ENCODE measurements at regions not wholly inside any gene's neighbourhood (a gene's known extent, or its start where the extent isn't known, plus 50 kb on each side); places are given as distances from the start of the nearest gene placed in this dataset.

- Histone ChIP-seq H3K36me3 (ENCODE audit: control insufficient read depth, insufficient read depth, low read length) (no peaks in the 10 kb centered on the region), H3K27ac (ENCODE audit: low read length) (no peak overlapping the region)
Observed at GRCh38 chr16:86403085-86403484, 107.2 kb upstream of the FOXF1 start.

GRCh38 chr16:86403541-86404163 is 106.7 kb upstream of the FOXF1 start:
- no peak for DNase-seq
- Histone ChIP-seq H3K27me3 (ENCODE audit: control insufficient read depth, insufficient read depth, low read length) (peaks cover 4% of the 10 kb centered on the region), H3K27ac (ENCODE audit: low read length) (no peak overlapping the region), H3K4me1 (ENCODE audit: control insufficient read depth, insufficient read depth, low read length) (no peaks in the 10 kb centered on the region), H3K9me3 (ENCODE audit: control insufficient read depth, low read depth, low read length) (no peaks in the 10 kb centered on the region), H3K4me3 (ENCODE audit: low read length) (no peak overlapping the region), H3K36me3 (ENCODE audit: control insufficient read depth, insufficient read depth, low read length) (no peaks in the 10 kb centered on the region)
- 60% methylated on average over 1 of the region's 8 CpGs for WGBS (ENCODE audit: insufficient coverage, low lambda C conversion rate)

More at GRCh38 chr16:86403085-86403484, 107.2 kb upstream of the FOXF1 start:
- H3K4me3 ChIP-seq (ENCODE audit: low read length), result no peak overlapping the region
- no CpG with 5 or more reads among the region's 7 CpGs for WGBS (ENCODE audit: insufficient coverage, low lambda C conversion rate)
- no peak for DNase-seq
- H3K9me3 ChIP-seq (ENCODE audit: control insufficient read depth, low read depth, low read length), result no peaks in the 10 kb centered on the region
- peaks cover 4% of the 10 kb centered on the region for H3K27me3 ChIP-seq (ENCODE audit: control insufficient read depth, insufficient read depth, low read length)
- H3K4me1 ChIP-seq (ENCODE audit: control insufficient read depth, insufficient read depth, low read length), result no peaks in the 10 kb centered on the region

GRCh38 chr16:86404678-86405077 is 105.6 kb upstream of the FOXF1 start:
- H3K27ac ChIP-seq (ENCODE audit: low read length), result no peak overlapping the region
- H3K4me3 ChIP-seq (ENCODE audit: low read length), result no peak overlapping the region
- no CpG with 5 or more reads among the region's 12 CpGs for WGBS (ENCODE audit: insufficient coverage, low lambda C conversion rate)
- no peaks in the 10 kb centered on the region for H3K9me3 ChIP-seq (ENCODE audit: control insufficient read depth, low read depth, low read length)
- no peak for DNase-seq
- no peaks in the 10 kb centered on the region for H3K36me3 ChIP-seq (ENCODE audit: control insufficient read depth, insufficient read depth, low read length)
- H3K27me3 ChIP-seq (ENCODE audit: control insufficient read depth, insufficient read depth, low read length), result peaks cover 4% of the 10 kb centered on the region
- H3K4me1 ChIP-seq (ENCODE audit: control insufficient read depth, insufficient read depth, low read length), result no peaks in the 10 kb centered on the region

- no CpG with 5 or more reads among the region's 12 CpGs for WGBS (ENCODE audit: insufficient coverage, low lambda C conversion rate)
- Histone ChIP-seq H3K27ac (ENCODE audit: low read length) (no peak overlapping the region), H3K36me3 (ENCODE audit: control insufficient read depth, insufficient read depth, low read length) (no peaks in the 10 kb centered on the region), H3K9me3 (ENCODE audit: control insufficient read depth, low read depth, low read length) (no peaks in the 10 kb centered on the region), H3K4me3 (ENCODE audit: low read length) (no peak overlapping the region), H3K4me1 (ENCODE audit: control insufficient read depth, insufficient read depth, low read length) (no peaks in the 10 kb centered on the region), H3K27me3 (ENCODE audit: control insufficient read depth, insufficient read depth, low read length) (peaks cover 4% of the 10 kb centered on the region)
- no peak for DNase-seq
Observed at GRCh38 chr16:86405319-86405718, 105.0 kb upstream of the FOXF1 start.

- no peak overlapping the region for H3K27ac ChIP-seq (ENCODE audit: low read length)
- WGBS (ENCODE audit: insufficient coverage, low lambda C conversion rate), result no CpG with 5 or more reads among the region's 10 CpGs
Observed at GRCh38 chr16:86406056-86406455, 104.3 kb upstream of the FOXF1 start.

GRCh38 chr16:86408685-86409084 is 101.6 kb upstream of the FOXF1 start:
- Histone ChIP-seq H3K27ac (ENCODE audit: low read length) (no peak overlapping the region), H3K27me3 (ENCODE audit: control insufficient read depth, insufficient read depth, low read length) (peaks cover 4% of the 10 kb centered on the region), H3K36me3 (ENCODE audit: control insufficient read depth, insufficient read depth, low read length) (no peaks in the 10 kb centered on the region), H3K4me3 (ENCODE audit: low read length) (no peak overlapping the region), H3K4me1 (ENCODE audit: control insufficient read depth, insufficient read depth, low read length) (no peaks in the 10 kb centered on the region), H3K9me3 (ENCODE audit: control insufficient read depth, low read depth, low read length) (no peaks in the 10 kb centered on the region)
- no peak for DNase-seq
- WGBS (ENCODE audit: insufficient coverage, low lambda C conversion rate), result no CpG with 5 or more reads among the region's 4 CpGs

More at GRCh38 chr16:86406056-86406455, 104.3 kb upstream of the FOXF1 start:
- Histone ChIP-seq H3K4me1 (ENCODE audit: control insufficient read depth, insufficient read depth, low read length) (no peaks in the 10 kb centered on the region), H3K27me3 (ENCODE audit: control insufficient read depth, insufficient read depth, low read length) (peaks cover 4% of the 10 kb centered on the region), H3K9me3 (ENCODE audit: control insufficient read depth, low read depth, low read length) (no peaks in the 10 kb centered on the region), H3K4me3 (ENCODE audit: low read length) (no peak overlapping the region), H3K36me3 (ENCODE audit: control insufficient read depth, insufficient read depth, low read length) (no peaks in the 10 kb centered on the region)
- DNase-seq, result no peak

- Histone ChIP-seq H3K27ac (ENCODE audit: low read length) (no peak overlapping the region), H3K27me3 (ENCODE audit: control insufficient read depth, insufficient read depth, low read length) (no peaks in the 10 kb centered on the region), H3K4me3 (ENCODE audit: low read length) (no peak overlapping the region), H3K9me3 (ENCODE audit: control insufficient read depth, low read depth, low read length) (no peaks in the 10 kb centered on the region), H3K36me3 (ENCODE audit: control insufficient read depth, insufficient read depth, low read length) (no peaks in the 10 kb centered on the region), H3K4me1 (ENCODE audit: control insufficient read depth, insufficient read depth, low read length) (no peaks in the 10 kb centered on the region)
- no peak for DNase-seq
- whole genome bisulfite sequencing (ENCODE audit: insufficient coverage, low lambda C conversion rate), result 67% methylated on average over 1 of the region's 2 CpGs
Observed at GRCh38 chr16:86410081-86410480, 100.2 kb upstream of the FOXF1 start.

- no CpG with 5 or more reads among the region's 5 CpGs for WGBS (ENCODE audit: insufficient coverage, low lambda C conversion rate)
Observed at GRCh38 chr16:86410529-86410928, 99.8 kb upstream of the FOXF1 start.

GRCh38 chr16:86411897-86412296 is 98.4 kb upstream of the FOXF1 start:
- no peak for DNase-seq
- WGBS (ENCODE audit: insufficient coverage, low lambda C conversion rate), result 67% methylated on average over 1 of the region's 7 CpGs
- H3K27me3 ChIP-seq (ENCODE audit: control insufficient read depth, insufficient read depth, low read length), result no peaks in the 10 kb centered on the region
- no peaks in the 10 kb centered on the region for H3K4me1 ChIP-seq (ENCODE audit: control insufficient read depth, insufficient read depth, low read length)
- no peak overlapping the region for H3K4me3 ChIP-seq (ENCODE audit: low read length)
- H3K36me3 ChIP-seq (ENCODE audit: control insufficient read depth, insufficient read depth, low read length), result no peaks in the 10 kb centered on the region
- H3K9me3 ChIP-seq (ENCODE audit: control insufficient read depth, low read depth, low read length), result no peaks in the 10 kb centered on the region
- H3K27ac ChIP-seq (ENCODE audit: low read length), result no peak overlapping the region

More at GRCh38 chr16:86410529-86410928, 99.8 kb upstream of the FOXF1 start:
- H3K4me3 ChIP-seq (ENCODE audit: low read length), result no peak overlapping the region
- no peaks in the 10 kb centered on the region for H3K27me3 ChIP-seq (ENCODE audit: control insufficient read depth, insufficient read depth, low read length)
- H3K4me1 ChIP-seq (ENCODE audit: control insufficient read depth, insufficient read depth, low read length), result no peaks in the 10 kb centered on the region
- no peaks in the 10 kb centered on the region for H3K36me3 ChIP-seq (ENCODE audit: control insufficient read depth, insufficient read depth, low read length)
- no peaks in the 10 kb centered on the region for H3K9me3 ChIP-seq (ENCODE audit: control insufficient read depth, low read depth, low read length)
- no peak overlapping the region for H3K27ac ChIP-seq (ENCODE audit: low read length)
- DNase-seq, result no peak

GRCh38 chr16:86414991-86415740 is 95.2 kb upstream of the FOXF1 start:
- DNase-seq, result no peak
- no peaks in the 10 kb centered on the region for H3K36me3 ChIP-seq (ENCODE audit: control insufficient read depth, insufficient read depth, low read length)
- no peaks in the 10 kb centered on the region for H3K27me3 ChIP-seq (ENCODE audit: control insufficient read depth, insufficient read depth, low read length)
- H3K27ac ChIP-seq (ENCODE audit: low read length), result no peak overlapping the region
- no peaks in the 10 kb centered on the region for H3K4me1 ChIP-seq (ENCODE audit: control insufficient read depth, insufficient read depth, low read length)
- WGBS (ENCODE audit: insufficient coverage, low lambda C conversion rate), result no CpG with 5 or more reads among the region's 9 CpGs
- H3K4me3 ChIP-seq (ENCODE audit: low read length), result no peak overlapping the region
- peaks cover 4% of the 10 kb centered on the region for H3K9me3 ChIP-seq (ENCODE audit: control insufficient read depth, low read depth, low read length)

- Histone ChIP-seq H3K9me3 (ENCODE audit: control insufficient read depth, low read depth, low read length) (peaks cover 9% of the 10 kb centered on the region), H3K4me3 (ENCODE audit: low read length) (no peak overlapping the region), H3K27me3 (ENCODE audit: control insufficient read depth, insufficient read depth, low read length) (no peaks in the 10 kb centered on the region), H3K36me3 (ENCODE audit: control insufficient read depth, insufficient read depth, low read length) (no peaks in the 10 kb centered on the region), H3K27ac (ENCODE audit: low read length) (no peak overlapping the region), H3K4me1 (ENCODE audit: control insufficient read depth, insufficient read depth, low read length) (no peaks in the 10 kb centered on the region)
- DNase-seq, result no peak
Observed at GRCh38 chr16:86418981-86419380, 91.3 kb upstream of the FOXF1 start.
